Stimulated activated CD8-positive, alpha-beta memory T cell treated with anti-CD3 and anti-CD28 coated beads, Interleukin-2, amount 100 ng/mL, for 1 hour (primary cell): ENCODE measurements at regions not wholly inside any gene's neighbourhood (a gene's known extent, or its start where the extent isn't known, plus 50 kb on each side); places are given as distances from the start of the nearest gene placed in this dataset.

ENCODE experiments used
- DNase-seq, 2 donors: peaks; one replicate each; pipeline ENCODE4 v3.0.0-alpha.2; 2020; ENCODE audit warnings: low read depth in 2 of 2

- DNase-seq, result no peak
These were observed 323.4 kb downstream of the SHANK2 start for GRCh38 chr11:70928854-70929598.

GRCh38 chr11:70930215-70930614 is 322.2 kb downstream of the SHANK2 start:
- no peak for DNase-seq

- DNase-seq, result no peak
These were observed 320.9 kb downstream of the SHANK2 start for GRCh38 chr11:70931430-70931829.

- DNase-seq, result no peak
These were observed 318.3 kb downstream of the SHANK2 start for GRCh38 chr11:70933981-70934583.

- no peak for DNase-seq
These were observed 317.2 kb downstream of the SHANK2 start for GRCh38 chr11:70935006-70935768.

- no peak for DNase-seq
These were observed 309.8 kb downstream of the SHANK2 start for GRCh38 chr11:70942593-70942992.

GRCh38 chr11:70944141-70944540 is 308.2 kb downstream of the SHANK2 start:
- DNase-seq, result no peak

GRCh38 chr11:70944636-70945035 is 307.7 kb downstream of the SHANK2 start:
- DNase-seq, result no peak

GRCh38 chr11:70948398-70948797 is 304.0 kb downstream of the SHANK2 start:
- no peak for DNase-seq

GRCh38 chr11:70948855-70949531 is 303.4 kb downstream of the SHANK2 start:
- DNase-seq, result no peak

- no peak for DNase-seq
These were observed 301.1 kb downstream of the SHANK2 start for GRCh38 chr11:70951139-70951804.

- DNase-seq, result no peak
These were observed 300.2 kb downstream of the SHANK2 start for GRCh38 chr11:70952191-70952590.

GRCh38 chr11:70953720-70954119 is 298.7 kb downstream of the SHANK2 start:
- DNase-seq, result no peak

GRCh38 chr11:70954471-70954870 is 297.9 kb downstream of the SHANK2 start:
- no peak for DNase-seq
